ENCODE measurements at regions not wholly inside any gene's neighbourhood (a gene's known extent, or its start where the extent isn't known, plus 50 kb on each side); places are given as distances from the start of the nearest gene placed in this dataset.

GRCh38 chr6:63424636-63425035 lies 104.9 kb upstream of the LGSN start:
- TF ChIP-seq PATZ1 (CRISPR knock-in tag; IDR thresholded peaks at IDR 0.05; ENCODE audit: borderline replicate concordance) (no peak), ZNF8 (CRISPR knock-in tag; IDR thresholded peaks at IDR 0.05) (no peak), ISL1 (CRISPR knock-in tag; IDR thresholded peaks at IDR 0.05) (no peak), ZC3H10 (CRISPR knock-in tag; IDR thresholded peaks at IDR 0.05) (no peak), ARNTL (CRISPR knock-in tag; IDR thresholded peaks at IDR 0.05; ENCODE audit: borderline replicate concordance, low read depth) (no peak), SNAI2 (CRISPR knock-in tag; IDR thresholded peaks at IDR 0.05) (no peak), GLIS3 (CRISPR knock-in tag; IDR thresholded peaks at IDR 0.05) (no peak)
